ENCODE measurements at regions not wholly inside any gene's neighbourhood (a gene's known extent, or its start where the extent isn't known, plus 50 kb on each side); places are given as distances from the start of the nearest gene placed in this dataset.

DNA sequence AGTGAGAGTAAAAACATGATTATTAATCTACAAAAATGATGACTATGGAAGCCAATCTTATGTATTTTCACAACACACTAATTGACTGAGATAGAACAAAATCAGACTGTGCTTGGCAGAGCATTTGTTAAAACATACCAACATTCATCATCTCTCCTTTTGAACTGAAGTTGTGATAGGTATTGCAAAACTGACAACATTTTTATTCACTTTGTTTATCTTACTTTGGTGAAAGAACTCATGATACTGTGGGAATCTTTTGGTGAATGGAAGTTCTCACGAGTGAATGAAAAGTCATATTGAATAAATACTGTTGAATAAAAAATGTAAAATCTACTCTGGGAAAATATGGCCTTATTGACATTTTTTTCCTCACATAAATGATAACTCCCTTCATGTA lies 1430.2 kb upstream of the PIK3C3 start (continued):
- TF ChIP-seq, protein P1, sequence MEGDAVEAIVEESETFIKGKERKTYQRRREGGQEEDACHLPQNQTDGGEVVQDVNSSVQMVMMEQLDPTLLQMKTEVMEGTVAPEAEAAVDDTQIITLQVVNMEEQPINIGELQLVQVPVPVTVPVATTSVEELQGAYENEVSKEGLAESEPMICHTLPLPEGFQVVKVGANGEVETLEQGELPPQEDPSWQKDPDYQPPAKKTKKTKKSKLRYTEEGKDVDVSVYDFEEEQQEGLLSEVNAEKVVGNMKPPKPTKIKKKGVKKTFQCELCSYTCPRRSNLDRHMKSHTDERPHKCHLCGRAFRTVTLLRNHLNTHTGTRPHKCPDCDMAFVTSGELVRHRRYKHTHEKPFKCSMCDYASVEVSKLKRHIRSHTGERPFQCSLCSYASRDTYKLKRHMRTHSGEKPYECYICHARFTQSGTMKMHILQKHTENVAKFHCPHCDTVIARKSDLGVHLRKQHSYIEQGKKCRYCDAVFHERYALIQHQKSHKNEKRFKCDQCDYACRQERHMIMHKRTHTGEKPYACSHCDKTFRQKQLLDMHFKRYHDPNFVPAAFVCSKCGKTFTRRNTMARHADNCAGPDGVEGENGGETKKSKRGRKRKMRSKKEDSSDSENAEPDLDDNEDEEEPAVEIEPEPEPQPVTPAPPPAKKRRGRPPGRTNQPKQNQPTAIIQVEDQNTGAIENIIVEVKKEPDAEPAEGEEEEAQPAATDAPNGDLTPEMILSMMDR (IDR thresholded peaks at IDR 0.05; ENCODE audit: low read depth, low read length, missing input control): no peak
- TF ChIP-seq GABPA (IDR thresholded peaks at IDR 0.05 in 1 of 2, conservative IDR thresholded peaks at IDR 0.05 in 1 of 2) (no peak), FOXA1 (IDR thresholded peaks at IDR 0.05) (no peak), JUND (IDR thresholded peaks at IDR 0.05) (no peak), HNF4A (conservative IDR thresholded peaks at IDR 0.05) (no peak), TAF1 (conservative IDR thresholded peaks at IDR 0.05) (no peak), SP1 (IDR thresholded peaks at IDR 0.05) (no peak), YY1 (IDR thresholded peaks at IDR 0.05) (no peak)

DNA sequence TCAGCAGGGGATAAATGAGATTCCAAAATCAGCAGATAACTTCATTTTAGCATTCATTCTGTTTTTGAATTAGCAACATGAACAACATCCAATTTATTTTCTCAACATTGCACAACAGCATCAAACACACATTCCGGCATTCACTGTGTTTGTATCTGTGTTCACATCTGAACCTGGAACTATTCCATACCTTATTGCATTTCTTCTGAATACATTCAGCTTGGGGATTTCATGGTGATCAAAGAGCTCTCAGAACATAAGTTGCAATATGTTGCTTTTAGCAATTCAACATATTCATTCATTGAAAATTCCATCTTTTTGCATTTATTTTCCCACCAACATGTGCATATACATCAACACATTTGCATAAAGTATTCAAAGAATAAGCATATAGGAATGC lies 1431.7 kb upstream of the PIK3C3 start:
- no peak for DNase-seq (ENCODE audit: low spot score)
- Histone ChIP-seq H3K36me3 (ENCODE audit: control insufficient read depth in 4 of 4, insufficient read depth in 3 of 4, low read depth in 1 of 4, low read length in 3 of 4) (no peaks in the 10 kb centered on the region), H3K4me1 (ENCODE audit: control insufficient read depth in 4 of 4, insufficient read depth in 4 of 4, low read length in 3 of 4) (no peaks in the 10 kb centered on the region), H3K4me3 (ENCODE audit: low read depth in 1 of 3, low read length in 3 of 3) (no peak overlapping the region), H3K27ac (ENCODE audit: low read depth in 1 of 2, low read length in 2 of 2) (no peak overlapping the region), H3K27me3 (ENCODE audit: control insufficient read depth in 4 of 4, insufficient read depth in 4 of 4, low read length in 3 of 4) (peaks cover 0 to 2% (median 0%) of the 10 kb centered on the region in 4 donors), H3K9me3 (ENCODE audit: control insufficient read depth in 4 of 4, low read length in 3 of 4) (no peaks in the 10 kb centered on the region), H3K9ac (ENCODE audit: low read depth in 1 of 2, low read length in 2 of 2) (no peak overlapping the region)
- 81% methylated on average over 1 of the region's 1 CpG for WGBS
- TF ChIP-seq RAD21 (IDR thresholded peaks at IDR 0.05): no peak
- TF ChIP-seq, protein P2, sequence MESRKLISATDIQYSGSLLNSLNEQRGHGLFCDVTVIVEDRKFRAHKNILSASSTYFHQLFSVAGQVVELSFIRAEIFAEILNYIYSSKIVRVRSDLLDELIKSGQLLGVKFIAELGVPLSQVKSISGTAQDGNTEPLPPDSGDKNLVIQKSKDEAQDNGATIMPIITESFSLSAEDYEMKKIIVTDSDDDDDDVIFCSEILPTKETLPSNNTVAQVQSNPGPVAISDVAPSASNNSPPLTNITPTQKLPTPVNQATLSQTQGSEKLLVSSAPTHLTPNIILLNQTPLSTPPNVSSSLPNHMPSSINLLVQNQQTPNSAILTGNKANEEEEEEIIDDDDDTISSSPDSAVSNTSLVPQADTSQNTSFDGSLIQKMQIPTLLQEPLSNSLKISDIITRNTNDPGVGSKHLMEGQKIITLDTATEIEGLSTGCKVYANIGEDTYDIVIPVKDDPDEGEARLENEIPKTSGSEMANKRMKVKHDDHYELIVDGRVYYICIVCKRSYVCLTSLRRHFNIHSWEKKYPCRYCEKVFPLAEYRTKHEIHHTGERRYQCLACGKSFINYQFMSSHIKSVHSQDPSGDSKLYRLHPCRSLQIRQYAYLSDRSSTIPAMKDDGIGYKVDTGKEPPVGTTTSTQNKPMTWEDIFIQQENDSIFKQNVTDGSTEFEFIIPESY (IDR thresholded peaks at IDR 0.05): no peak
- TF ChIP-seq YY1 (IDR thresholded peaks at IDR 0.05): no peak

DNA sequence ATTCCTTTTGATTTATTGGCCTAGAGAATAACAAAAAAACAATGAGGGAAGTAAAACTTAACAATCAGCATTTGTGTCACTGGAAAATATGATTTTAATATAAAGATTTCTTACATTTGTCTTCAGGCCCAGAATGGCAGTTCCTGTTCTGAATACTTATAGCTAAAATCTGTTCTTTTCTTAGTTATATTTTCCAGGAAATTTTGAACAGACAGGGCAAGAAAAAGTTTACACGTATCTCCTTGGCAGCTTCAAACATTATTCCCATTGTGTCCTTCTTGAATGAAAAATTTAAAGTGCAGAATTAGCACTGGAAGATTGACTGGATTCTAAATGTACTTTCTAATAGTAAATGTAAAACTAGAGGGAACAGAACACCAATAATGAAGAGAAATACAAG lies 1454.0 kb upstream of the PIK3C3 start:
- H3K27me3 ChIP-seq (ENCODE audit: control insufficient read depth in 4 of 4, insufficient read depth in 4 of 4, low read length in 3 of 4): no peaks in the 10 kb centered on the region
- no peaks in the 10 kb centered on the region for H3K4me1 ChIP-seq (ENCODE audit: control insufficient read depth in 4 of 4, insufficient read depth in 4 of 4, low read length in 3 of 4)
- no peaks in the 10 kb centered on the region for H3K9me3 ChIP-seq (ENCODE audit: control insufficient read depth in 4 of 4, low read length in 3 of 4)
- no peak for DNase-seq (ENCODE audit: low spot score)
- no peaks in the 10 kb centered on the region for H3K36me3 ChIP-seq (ENCODE audit: control insufficient read depth in 4 of 4, insufficient read depth in 3 of 4, low read depth in 1 of 4, low read length in 3 of 4)
- WGBS: 64% methylated on average over 1 of the region's 1 CpG
- TF ChIP-seq NR2F2 (IDR thresholded peaks at IDR 0.05): no peak
- TF ChIP-seq FOXA2 (IDR thresholded peaks at IDR 0.05): no peak
- TF ChIP-seq, protein P3, sequence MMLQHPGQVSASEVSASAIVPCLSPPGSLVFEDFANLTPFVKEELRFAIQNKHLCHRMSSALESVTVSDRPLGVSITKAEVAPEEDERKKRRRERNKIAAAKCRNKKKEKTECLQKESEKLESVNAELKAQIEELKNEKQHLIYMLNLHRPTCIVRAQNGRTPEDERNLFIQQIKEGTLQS (IDR thresholded peaks at IDR 0.05): no peak
- TF ChIP-seq, protein P4, sequence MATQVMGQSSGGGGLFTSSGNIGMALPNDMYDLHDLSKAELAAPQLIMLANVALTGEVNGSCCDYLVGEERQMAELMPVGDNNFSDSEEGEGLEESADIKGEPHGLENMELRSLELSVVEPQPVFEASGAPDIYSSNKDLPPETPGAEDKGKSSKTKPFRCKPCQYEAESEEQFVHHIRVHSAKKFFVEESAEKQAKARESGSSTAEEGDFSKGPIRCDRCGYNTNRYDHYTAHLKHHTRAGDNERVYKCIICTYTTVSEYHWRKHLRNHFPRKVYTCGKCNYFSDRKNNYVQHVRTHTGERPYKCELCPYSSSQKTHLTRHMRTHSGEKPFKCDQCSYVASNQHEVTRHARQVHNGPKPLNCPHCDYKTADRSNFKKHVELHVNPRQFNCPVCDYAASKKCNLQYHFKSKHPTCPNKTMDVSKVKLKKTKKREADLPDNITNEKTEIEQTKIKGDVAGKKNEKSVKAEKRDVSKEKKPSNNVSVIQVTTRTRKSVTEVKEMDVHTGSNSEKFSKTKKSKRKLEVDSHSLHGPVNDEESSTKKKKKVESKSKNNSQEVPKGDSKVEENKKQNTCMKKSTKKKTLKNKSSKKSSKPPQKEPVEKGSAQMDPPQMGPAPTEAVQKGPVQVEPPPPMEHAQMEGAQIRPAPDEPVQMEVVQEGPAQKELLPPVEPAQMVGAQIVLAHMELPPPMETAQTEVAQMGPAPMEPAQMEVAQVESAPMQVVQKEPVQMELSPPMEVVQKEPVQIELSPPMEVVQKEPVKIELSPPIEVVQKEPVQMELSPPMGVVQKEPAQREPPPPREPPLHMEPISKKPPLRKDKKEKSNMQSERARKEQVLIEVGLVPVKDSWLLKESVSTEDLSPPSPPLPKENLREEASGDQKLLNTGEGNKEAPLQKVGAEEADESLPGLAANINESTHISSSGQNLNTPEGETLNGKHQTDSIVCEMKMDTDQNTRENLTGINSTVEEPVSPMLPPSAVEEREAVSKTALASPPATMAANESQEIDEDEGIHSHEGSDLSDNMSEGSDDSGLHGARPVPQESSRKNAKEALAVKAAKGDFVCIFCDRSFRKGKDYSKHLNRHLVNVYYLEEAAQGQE (IDR thresholded peaks at IDR 0.05): no peak
- no peak for TF ChIP-seq RAD21 (IDR thresholded peaks at IDR 0.05)
- TF ChIP-seq RXRA (IDR thresholded peaks at IDR 0.05): no peak
- TF ChIP-seq GABPA (IDR thresholded peaks at IDR 0.05 in 1 of 2, conservative IDR thresholded peaks at IDR 0.05 in 1 of 2): no peak
- TF ChIP-seq HNF4G (IDR thresholded peaks at IDR 0.05): no peak
- no peak for TF ChIP-seq EGR1 (IDR thresholded peaks at IDR 0.05; ENCODE audit: low read depth in 2 of 2)
- no peak for TF ChIP-seq TAF1 (conservative IDR thresholded peaks at IDR 0.05)
- TF ChIP-seq FOXA1 (IDR thresholded peaks at IDR 0.05): no peak
- TF ChIP-seq YY1 (IDR thresholded peaks at IDR 0.05): no peak
- no peak for TF ChIP-seq SP1 (IDR thresholded peaks at IDR 0.05)
- no peak for TF ChIP-seq JUND (IDR thresholded peaks at IDR 0.05)
- no peak overlapping the region for H3K9ac ChIP-seq (ENCODE audit: low read depth in 1 of 2, low read length in 2 of 2)
- H3K27ac ChIP-seq (ENCODE audit: low read depth in 1 of 2, low read length in 2 of 2): no peak overlapping the region
- H3K4me3 ChIP-seq (ENCODE audit: low read depth in 1 of 3, low read length in 3 of 3): no peak overlapping the region

Data from liver (tissue), 8 donors.